ENCODE measurements at regions not wholly inside any gene's neighbourhood (a gene's known extent, or its start where the extent isn't known, plus 50 kb on each side); places are given as distances from the start of the nearest gene placed in this dataset.

DNA sequence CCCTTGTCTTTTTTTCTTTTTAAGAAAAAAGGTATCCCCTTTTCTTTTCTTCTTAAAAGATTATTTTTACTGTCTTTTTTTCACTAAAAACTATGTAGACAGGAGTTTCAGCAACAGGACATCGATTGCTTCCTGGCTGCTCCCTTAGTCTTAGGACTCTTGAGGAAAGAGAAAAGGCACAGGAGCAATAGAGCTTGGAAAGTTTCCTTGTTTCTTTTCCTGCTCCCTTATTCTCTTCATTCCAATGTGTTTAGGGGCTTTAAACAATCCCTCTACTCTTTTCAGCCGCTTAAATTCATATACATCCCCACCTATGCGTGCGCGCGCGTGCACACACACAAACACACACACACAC is 182.2 kb upstream of the FOXN2 start:
- no peak overlapping the region for H3K4me3 ChIP-seq (ENCODE audit: control insufficient read depth in 2 of 3, extremely low read depth in 1 of 3, insufficient read depth in 2 of 3, low read depth in 1 of 3, low read length in 3 of 3)
- TF ChIP-seq, protein P1, sequence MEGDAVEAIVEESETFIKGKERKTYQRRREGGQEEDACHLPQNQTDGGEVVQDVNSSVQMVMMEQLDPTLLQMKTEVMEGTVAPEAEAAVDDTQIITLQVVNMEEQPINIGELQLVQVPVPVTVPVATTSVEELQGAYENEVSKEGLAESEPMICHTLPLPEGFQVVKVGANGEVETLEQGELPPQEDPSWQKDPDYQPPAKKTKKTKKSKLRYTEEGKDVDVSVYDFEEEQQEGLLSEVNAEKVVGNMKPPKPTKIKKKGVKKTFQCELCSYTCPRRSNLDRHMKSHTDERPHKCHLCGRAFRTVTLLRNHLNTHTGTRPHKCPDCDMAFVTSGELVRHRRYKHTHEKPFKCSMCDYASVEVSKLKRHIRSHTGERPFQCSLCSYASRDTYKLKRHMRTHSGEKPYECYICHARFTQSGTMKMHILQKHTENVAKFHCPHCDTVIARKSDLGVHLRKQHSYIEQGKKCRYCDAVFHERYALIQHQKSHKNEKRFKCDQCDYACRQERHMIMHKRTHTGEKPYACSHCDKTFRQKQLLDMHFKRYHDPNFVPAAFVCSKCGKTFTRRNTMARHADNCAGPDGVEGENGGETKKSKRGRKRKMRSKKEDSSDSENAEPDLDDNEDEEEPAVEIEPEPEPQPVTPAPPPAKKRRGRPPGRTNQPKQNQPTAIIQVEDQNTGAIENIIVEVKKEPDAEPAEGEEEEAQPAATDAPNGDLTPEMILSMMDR (optimal IDR thresholded peaks at IDR 0.05 in 1 of 3, IDR thresholded peaks at IDR 0.05 in 1 of 3, conservative IDR thresholded peaks at IDR 0.05 in 1 of 3; ENCODE audit: extremely low read depth in 1 of 3, insufficient read depth in 2 of 3, low read length in 3 of 3) = no peak
- TF ChIP-seq EZH2 (IDR thresholded peaks at IDR 0.05; ENCODE audit: low read length) = no peak
- H3K4me1 ChIP-seq (ENCODE audit: control insufficient read depth, extremely low read depth, insufficient read depth, low read length) = peaks cover 3% of the 10 kb centered on the region
- no peak overlapping the region for H3K27ac ChIP-seq (ENCODE audit: control insufficient read depth, insufficient read depth, low read length)
- H3K79me2 ChIP-seq (ENCODE audit: control insufficient read depth, insufficient read depth, low read length) = no peaks in the 10 kb centered on the region
- H3K36me3 ChIP-seq (ENCODE audit: control insufficient read depth in 2 of 2, extremely low read depth in 1 of 2, insufficient read depth in 2 of 2, low read length in 2 of 2) = no peaks in the 10 kb centered on the region
- no peaks in the 10 kb centered on the region for H4K20me1 ChIP-seq (ENCODE audit: control insufficient read depth, extremely low read depth, insufficient read depth, low read length)
- H3K9ac ChIP-seq (ENCODE audit: control insufficient read depth, extremely low read depth, insufficient read depth, low read length) = no peak overlapping the region
- H3K9me1 ChIP-seq (ENCODE audit: control insufficient read depth, extremely low read depth, insufficient read depth, low read length) = no peaks in the 10 kb centered on the region
- H3K27me3 ChIP-seq (ENCODE audit: control insufficient read depth, extremely low read depth, insufficient read depth, low read length) = no peaks in the 10 kb centered on the region
- H3K9me3 ChIP-seq (ENCODE audit: control insufficient read depth, low read depth, low read length) = no peaks in the 10 kb centered on the region
- dilution Hi-C loops (cut with MboI; ENCODE audit: extremely low pct_ligation_motif_present, low sequenced_read_pairs) = no loop called here
- DNase-seq (ENCODE audit: low read depth, low spot score) (no peak), FAIRE-seq (no peak)
- no peak overlapping the region for H2AFZ ChIP-seq (ENCODE audit: control insufficient read depth, low read length)
- H3K4me2 ChIP-seq (ENCODE audit: control insufficient read depth, extremely low read depth, insufficient read depth, low read depth, low read length) = no peak overlapping the region

DNA sequence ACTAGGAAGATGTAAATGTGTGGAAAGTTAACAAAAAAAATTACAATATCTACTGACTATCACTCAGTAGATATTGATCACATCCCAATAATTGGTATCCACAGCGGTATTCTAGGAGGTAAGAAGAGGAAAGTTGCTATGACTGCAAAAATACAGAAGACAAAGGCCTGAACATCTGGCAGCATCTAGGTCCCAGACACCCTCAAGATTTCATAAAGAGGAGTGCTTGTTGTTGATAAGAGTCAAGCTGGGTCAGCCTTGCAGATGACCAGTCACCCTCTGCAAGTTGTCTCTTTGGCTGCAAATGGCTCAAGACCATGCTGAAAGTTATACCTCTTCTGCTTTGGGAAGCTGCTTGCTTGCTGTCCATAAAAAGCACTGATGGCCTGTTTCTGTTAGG is 179.8 kb upstream of the FOXN2 start:
- no peaks in the 10 kb centered on the region for H4K20me1 ChIP-seq (ENCODE audit: control insufficient read depth, extremely low read depth, insufficient read depth, low read length)
- no peak overlapping the region for H3K27ac ChIP-seq (ENCODE audit: control insufficient read depth, insufficient read depth, low read length)
- no peaks in the 10 kb centered on the region for H3K9me1 ChIP-seq (ENCODE audit: control insufficient read depth, extremely low read depth, insufficient read depth, low read length)
- no peaks in the 10 kb centered on the region for H3K79me2 ChIP-seq (ENCODE audit: control insufficient read depth, insufficient read depth, low read length)
- dilution Hi-C loops (cut with MboI; ENCODE audit: extremely low pct_ligation_motif_present, low sequenced_read_pairs) = no loop called here
- FAIRE-seq (no peak), DNase-seq (ENCODE audit: low read depth, low spot score) (no peak)
- H3K36me3 ChIP-seq (ENCODE audit: control insufficient read depth in 2 of 2, extremely low read depth in 1 of 2, insufficient read depth in 2 of 2, low read length in 2 of 2) = no peaks in the 10 kb centered on the region
- no peak overlapping the region for H3K4me3 ChIP-seq (ENCODE audit: control insufficient read depth in 2 of 3, extremely low read depth in 1 of 3, insufficient read depth in 2 of 3, low read depth in 1 of 3, low read length in 3 of 3)
- no peak for TF ChIP-seq EZH2 (IDR thresholded peaks at IDR 0.05; ENCODE audit: low read length)
- TF ChIP-seq, protein P1 (optimal IDR thresholded peaks at IDR 0.05 in 1 of 3, IDR thresholded peaks at IDR 0.05 in 1 of 3, conservative IDR thresholded peaks at IDR 0.05 in 1 of 3; ENCODE audit: extremely low read depth in 1 of 3, insufficient read depth in 2 of 3, low read length in 3 of 3) = no peak
- H3K27me3 ChIP-seq (ENCODE audit: control insufficient read depth, extremely low read depth, insufficient read depth, low read length) = no peaks in the 10 kb centered on the region
- H3K4me2 ChIP-seq (ENCODE audit: control insufficient read depth, extremely low read depth, insufficient read depth, low read depth, low read length) = no peak overlapping the region
- no peaks in the 10 kb centered on the region for H3K9me3 ChIP-seq (ENCODE audit: control insufficient read depth, low read depth, low read length)
- H3K4me1 ChIP-seq (ENCODE audit: control insufficient read depth, extremely low read depth, insufficient read depth, low read length) = no peaks in the 10 kb centered on the region
- no peak overlapping the region for H3K9ac ChIP-seq (ENCODE audit: control insufficient read depth, extremely low read depth, insufficient read depth, low read length)
- no peak overlapping the region for H2AFZ ChIP-seq (ENCODE audit: control insufficient read depth, low read length)
